ENCODE measurements at regions not wholly inside any gene's neighbourhood (a gene's known extent, or its start where the extent isn't known, plus 50 kb on each side); places are given as distances from the start of the nearest gene placed in this dataset.

- TF ChIP-seq FOXK2 (IDR thresholded peaks at IDR 0.05) (no peak), FOXM1 (IDR thresholded peaks at IDR 0.05; ENCODE audit: borderline replicate concordance) (no peak), ZNF384 (IDR thresholded peaks at IDR 0.05) (no peak), HDGF (IDR thresholded peaks at IDR 0.05; ENCODE audit: borderline replicate concordance) (no peak), FOXA1 (IDR thresholded peaks at IDR 0.05) (no peak)
- ChIA-PET POLR2A (no interaction called here), CTCF (no interaction called here)
- no peak for DNase-seq (ENCODE audit: extremely low spot score)
Measured at GRCh38 chr3:116940719-116941118, 231.1 kb downstream of the TUSC7 start.

DNA sequence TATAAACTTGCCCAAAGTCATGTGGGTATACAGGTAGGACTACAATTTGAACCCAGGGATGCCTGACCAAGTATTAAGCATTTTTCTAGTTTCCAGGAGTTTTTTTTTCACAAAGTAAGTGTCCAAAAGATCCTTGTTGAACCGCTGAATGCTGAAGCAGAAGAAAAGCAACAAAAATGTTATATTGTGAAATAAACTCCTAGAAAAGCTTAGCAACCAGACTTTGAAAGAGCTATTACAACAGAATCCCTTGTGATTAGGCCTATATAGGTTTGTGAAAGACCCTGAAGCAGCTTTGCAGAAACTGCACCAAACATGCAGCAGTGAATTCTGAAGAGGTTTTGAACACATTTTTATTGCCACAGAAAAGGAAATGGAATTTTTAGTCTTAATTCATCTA lies 236.8 kb downstream of the TUSC7 start:
- ChIA-PET CTCF (no interaction called here), POLR2A (no interaction called here)
- no peak for TF ChIP-seq BHLHE40 (IDR thresholded peaks at IDR 0.05; ENCODE audit: borderline replicate concordance)
- TF ChIP-seq CTBP1 (IDR thresholded peaks at IDR 0.05; ENCODE audit: borderline replicate concordance) = no peak
- TF ChIP-seq ELF4 (IDR thresholded peaks at IDR 0.05) = no peak
- TF ChIP-seq PKNOX1 (IDR thresholded peaks at IDR 0.05) = no peak
- TF ChIP-seq FOXK2 (IDR thresholded peaks at IDR 0.05) = no peak
- TF ChIP-seq ARNT (IDR thresholded peaks at IDR 0.05) = no peak
- no peak for TF ChIP-seq FOXA1 (IDR thresholded peaks at IDR 0.05)
- no peak for TF ChIP-seq LEF1 (IDR thresholded peaks at IDR 0.05; ENCODE audit: borderline replicate concordance)
- no peak for DNase-seq (ENCODE audit: extremely low spot score)

- DNase-seq (ENCODE audit: extremely low spot score) = no peak
- ChIA-PET CTCF (no interaction called here), POLR2A (no interaction called here)
- TF ChIP-seq NFRKB (IDR thresholded peaks at IDR 0.05) (no peak), HDGF (IDR thresholded peaks at IDR 0.05; ENCODE audit: borderline replicate concordance) (no peak), TARDBP (IDR thresholded peaks at IDR 0.05) (no peak)
Measured at GRCh38 chr3:116947148-116947547, 237.6 kb downstream of the TUSC7 start.

DNA sequence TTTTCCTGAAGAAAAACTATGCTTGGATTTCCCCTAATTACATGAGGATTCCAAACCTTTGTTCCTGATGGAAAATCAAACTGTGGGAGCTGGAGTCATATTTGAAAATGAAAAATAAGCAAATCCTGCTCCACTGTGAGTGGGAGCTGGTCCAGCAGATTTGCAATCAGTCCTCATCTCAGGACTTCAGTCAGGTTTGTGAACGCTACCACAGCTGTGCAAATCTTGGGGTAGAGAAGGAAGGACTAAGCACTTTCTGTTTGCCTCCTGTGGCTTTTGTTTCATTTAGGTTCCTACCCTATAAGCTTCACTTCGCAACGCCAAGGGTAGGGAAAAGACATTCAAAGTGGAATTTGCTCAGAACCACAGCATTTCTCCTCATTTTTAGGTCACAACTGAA lies 238.2 kb downstream of the TUSC7 start:
- TF ChIP-seq NFRKB (IDR thresholded peaks at IDR 0.05) (no peak), FOXM1 (IDR thresholded peaks at IDR 0.05; ENCODE audit: borderline replicate concordance) (no peak), ARNT (IDR thresholded peaks at IDR 0.05) (no peak), CTBP1 (IDR thresholded peaks at IDR 0.05; ENCODE audit: borderline replicate concordance) (no peak), HDGF (IDR thresholded peaks at IDR 0.05; ENCODE audit: borderline replicate concordance) (no peak), SUZ12 (IDR thresholded peaks at IDR 0.05) (no peak)
- no peak for DNase-seq (ENCODE audit: extremely low spot score)
- ChIA-PET CTCF (no interaction called here), POLR2A (no interaction called here)

DNA sequence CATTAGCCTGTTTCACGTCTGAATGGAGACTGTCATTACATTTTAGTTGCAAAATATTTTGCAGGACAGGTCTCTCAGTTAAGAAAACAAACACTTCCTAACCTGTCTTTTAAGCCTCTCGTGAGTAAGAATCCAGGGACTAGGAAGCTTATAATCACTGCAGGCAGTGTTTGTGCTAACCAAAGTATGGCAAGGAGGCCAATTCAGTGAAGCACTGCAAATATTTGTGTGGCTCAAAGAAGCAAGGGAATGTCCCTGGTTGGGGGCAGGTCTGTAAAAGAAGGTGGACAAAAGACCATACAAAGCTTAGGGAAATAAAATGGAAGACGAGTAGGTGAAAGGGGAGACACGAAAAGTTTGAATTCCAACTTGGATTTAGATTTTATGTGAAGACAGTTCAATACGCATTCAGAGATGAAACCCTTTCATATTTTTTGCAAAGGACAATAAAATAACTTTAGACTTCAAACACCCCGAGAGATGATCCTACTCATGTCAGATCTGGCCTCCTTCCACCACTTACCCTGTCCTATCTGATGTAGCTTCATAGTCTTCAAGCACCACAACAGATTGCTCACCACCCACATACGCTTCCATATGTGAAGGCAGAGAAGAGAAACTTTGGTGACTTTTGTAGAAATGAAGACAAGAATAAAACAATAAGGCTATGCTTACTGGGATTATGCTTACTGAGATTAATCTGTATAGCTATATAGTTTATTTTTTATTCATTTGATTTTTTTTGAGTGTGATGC lies 240.9 kb downstream of the TUSC7 start:
- ChIA-PET POLR2A (no interaction called here), CTCF (interaction anchor here (0.5 to 0.7 kb wide), 2 partner anchors 575 to 849 kb away, joined by 3 read pairs; no protein-coding TSS in a partner anchor)
- TF ChIP-seq SUZ12 (IDR thresholded peaks at IDR 0.05) (no peak), HDGF (IDR thresholded peaks at IDR 0.05; ENCODE audit: borderline replicate concordance) (no peak), SP1 (IDR thresholded peaks at IDR 0.05) (no peak), NFRKB (IDR thresholded peaks at IDR 0.05) (no peak), FOXA1 (IDR thresholded peaks at IDR 0.05) (no peak), ZNF384 (IDR thresholded peaks at IDR 0.05) (no peak), TARDBP (IDR thresholded peaks at IDR 0.05) (no peak), L3MBTL2 (conservative IDR thresholded peaks at IDR 0.05) (no peak), PKNOX1 (IDR thresholded peaks at IDR 0.05) (no peak), ARNT (IDR thresholded peaks at IDR 0.05) (no peak)
- no peak for DNase-seq (ENCODE audit: extremely low spot score)

- TF ChIP-seq HDGF (IDR thresholded peaks at IDR 0.05; ENCODE audit: borderline replicate concordance) = no peak
- TF ChIP-seq L3MBTL2 (conservative IDR thresholded peaks at IDR 0.05) = no peak
- TF ChIP-seq LEF1 (IDR thresholded peaks at IDR 0.05; ENCODE audit: borderline replicate concordance) = no peak
- no peak for TF ChIP-seq ELF4 (IDR thresholded peaks at IDR 0.05)
- no peak for TF ChIP-seq FOXK2 (IDR thresholded peaks at IDR 0.05)
- no peak for TF ChIP-seq FOXA1 (IDR thresholded peaks at IDR 0.05)
- TF ChIP-seq SUZ12 (IDR thresholded peaks at IDR 0.05) = no peak
- TF ChIP-seq PKNOX1 (IDR thresholded peaks at IDR 0.05) = no peak
- no peak for TF ChIP-seq TARDBP (IDR thresholded peaks at IDR 0.05)
- TF ChIP-seq FOXM1 (IDR thresholded peaks at IDR 0.05; ENCODE audit: borderline replicate concordance) = no peak
- TF ChIP-seq CTBP1 (IDR thresholded peaks at IDR 0.05; ENCODE audit: borderline replicate concordance) = no peak
- no peak for TF ChIP-seq NFRKB (IDR thresholded peaks at IDR 0.05)
- TF ChIP-seq ARNT (IDR thresholded peaks at IDR 0.05) = no peak
- no peak for TF ChIP-seq SP1 (IDR thresholded peaks at IDR 0.05)
- no peak for TF ChIP-seq BHLHE40 (IDR thresholded peaks at IDR 0.05; ENCODE audit: borderline replicate concordance)
- TF ChIP-seq ZNF384 (IDR thresholded peaks at IDR 0.05) = no peak
- ChIA-PET POLR2A (no interaction called here), CTCF (no interaction called here)
- DNase-seq (ENCODE audit: extremely low spot score) = no peak
Measured at GRCh38 chr3:116951610-116952009, 242.0 kb downstream of the TUSC7 start.

DNA sequence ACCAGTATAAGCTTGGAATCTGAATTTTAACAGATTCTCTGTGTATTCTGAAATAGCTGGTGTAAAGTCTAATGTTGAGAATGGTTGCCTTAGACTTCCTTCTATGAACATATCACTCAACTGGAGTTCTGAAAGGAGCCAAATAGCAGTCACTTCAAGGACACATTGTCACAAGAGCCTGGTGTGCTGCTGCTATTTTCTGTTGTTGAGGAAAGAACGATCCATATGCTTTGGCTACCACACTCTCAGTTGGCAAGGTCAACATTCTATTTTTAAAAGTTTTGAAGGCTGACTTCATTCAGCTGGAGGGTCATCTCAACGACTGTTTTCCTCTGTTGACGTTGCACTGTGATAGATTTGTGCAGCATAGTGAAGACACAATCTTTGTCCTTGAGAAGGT lies 248.7 kb downstream of the TUSC7 start:
- ChIA-PET CTCF (no interaction called here), POLR2A (no interaction called here)
- DNase-seq (ENCODE audit: extremely low spot score) = no peak
- no peak for TF ChIP-seq ELF4 (IDR thresholded peaks at IDR 0.05)
- no peak for TF ChIP-seq FOXK2 (IDR thresholded peaks at IDR 0.05)
- TF ChIP-seq SP1 (IDR thresholded peaks at IDR 0.05) = no peak
- no peak for TF ChIP-seq FOXA1 (IDR thresholded peaks at IDR 0.05)
